ENCODE measurements at regions not wholly inside any gene's neighbourhood (a gene's known extent, or its start where the extent isn't known, plus 50 kb on each side); places are given as distances from the start of the nearest gene placed in this dataset.

DNA sequence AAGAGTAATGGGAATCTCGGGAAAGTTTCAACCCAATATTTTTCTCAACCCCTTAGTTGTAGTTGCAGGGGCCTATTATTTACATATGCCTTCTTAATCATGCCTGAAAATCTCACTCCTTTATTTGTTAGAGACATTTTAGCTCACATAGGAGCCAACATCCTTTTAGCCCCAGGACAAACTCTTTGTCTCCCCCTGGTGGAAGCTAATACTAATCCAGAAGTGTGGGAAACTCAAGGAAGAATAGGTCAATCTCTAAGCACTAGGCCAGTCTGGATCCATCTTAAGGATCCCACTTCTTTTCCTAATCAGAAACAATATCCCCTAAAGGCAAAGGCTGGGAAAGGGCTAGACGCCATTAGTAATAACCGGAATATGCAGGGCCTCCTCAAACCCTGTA, 550.9 kb upstream of the PKDCC start:
- Histone ChIP-seq H3K27me3 (ENCODE audit: insufficient read depth, low read depth, severe bottlenecking) (no peaks in the 10 kb centered on the region), H3K36me3 (no peaks in the 10 kb centered on the region), H3K9me3 (ENCODE audit: severe bottlenecking) (peaks cover 48% of the 10 kb centered on the region), H3K4me3 (ENCODE audit: low read depth, low read length) (no peak overlapping the region), H3K27ac (no peak overlapping the region)
- DNase-seq: no peak
- no peak for TF ChIP-seq CTCF (IDR thresholded peaks at IDR 0.05; ENCODE audit: low read depth, low read length)

- Histone ChIP-seq H3K27me3 (ENCODE audit: insufficient read depth, low read depth, severe bottlenecking) (no peaks in the 10 kb centered on the region), H3K36me3 (no peaks in the 10 kb centered on the region), H3K4me3 (ENCODE audit: low read depth, low read length) (no peak overlapping the region), H3K27ac (no peak overlapping the region), H3K9me3 (ENCODE audit: severe bottlenecking) (peaks cover 49% of the 10 kb centered on the region)
- no peak for DNase-seq
- TF ChIP-seq CTCF (IDR thresholded peaks at IDR 0.05; ENCODE audit: low read depth, low read length): no peak
These were observed 549.0 kb upstream of the PKDCC start for GRCh38 chr2:41498781-41499180.

GRCh38 chr2:41500895-41501294, 546.9 kb upstream of the PKDCC start:
- Histone ChIP-seq H3K27ac (no peak overlapping the region), H3K9me3 (ENCODE audit: severe bottlenecking) (peaks cover 33% of the 10 kb centered on the region), H3K4me3 (ENCODE audit: low read depth, low read length) (no peak overlapping the region), H3K27me3 (ENCODE audit: insufficient read depth, low read depth, severe bottlenecking) (no peaks in the 10 kb centered on the region), H3K36me3 (no peaks in the 10 kb centered on the region)
- no peak for DNase-seq
- no peak for TF ChIP-seq CTCF (IDR thresholded peaks at IDR 0.05; ENCODE audit: low read depth, low read length)

- H3K4me3 ChIP-seq (ENCODE audit: low read depth, low read length): no peak overlapping the region
- H3K27me3 ChIP-seq (ENCODE audit: insufficient read depth, low read depth, severe bottlenecking): no peaks in the 10 kb centered on the region
- H3K9me3 ChIP-seq (ENCODE audit: severe bottlenecking): peaks cover 16% of the 10 kb centered on the region
- TF ChIP-seq CTCF (IDR thresholded peaks at IDR 0.05; ENCODE audit: low read depth, low read length): no peak
- H3K36me3 ChIP-seq: no peaks in the 10 kb centered on the region
- DNase-seq: no peak
- no peak overlapping the region for H3K27ac ChIP-seq
These were observed 545.1 kb upstream of the PKDCC start for GRCh38 chr2:41502752-41503151.

DNA sequence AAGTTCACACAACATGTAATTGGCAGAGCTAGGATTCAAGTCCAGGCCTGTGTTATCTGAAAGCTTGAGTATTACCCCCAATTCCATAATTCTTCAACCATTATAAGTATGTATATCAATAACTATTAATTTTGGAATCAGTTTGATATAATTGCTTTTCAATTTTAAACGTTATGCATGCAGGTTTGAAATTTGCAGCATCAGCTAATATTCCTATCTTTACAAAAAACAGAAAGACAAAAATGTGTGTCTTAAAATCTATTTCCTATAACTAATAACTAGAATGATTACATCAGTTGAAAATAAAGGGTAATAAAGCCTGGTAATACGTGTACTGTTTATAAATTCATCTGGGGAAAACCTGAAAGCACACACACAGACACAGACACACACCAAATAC, 543.3 kb upstream of the PKDCC start:
- Histone ChIP-seq H3K27ac (no peak overlapping the region), H3K9me3 (ENCODE audit: severe bottlenecking) (peaks cover 15% of the 10 kb centered on the region)

More for the DNA sequence above, 543.3 kb upstream of the PKDCC start:
- TF ChIP-seq CTCF (IDR thresholded peaks at IDR 0.05; ENCODE audit: low read depth, low read length): no peak
- Histone ChIP-seq H3K4me3 (ENCODE audit: low read depth, low read length) (no peak overlapping the region), H3K27me3 (ENCODE audit: insufficient read depth, low read depth, severe bottlenecking) (no peaks in the 10 kb centered on the region), H3K36me3 (no peaks in the 10 kb centered on the region)
- DNase-seq: no peak
